ENCODE measurements at regions not wholly inside any gene's neighbourhood (a gene's known extent, or its start where the extent isn't known, plus 50 kb on each side); places are given as distances from the start of the nearest gene placed in this dataset.

GRCh38 chrX:110419512-110419911 lies 60.9 kb downstream of the RTL9 start:
- ATAC-seq = no peak
- H3K27ac Mint-ChIP-seq = no peak overlapping the region
- ChIA-PET CTCF (interaction anchor here (0.8 to 2.6 kb wide), 5 partner anchors 9 to 309 kb away, joined by 3 to 13 read pairs (median 6); no protein-coding TSS in a partner anchor), POLR2A (no interaction called here)
- DNase-seq = no peak
- H3K27me3 Mint-ChIP-seq (ENCODE audit: low read depth) = no peaks in the 10 kb centered on the region
- no peak overlapping the region for H3K4me3 Mint-ChIP-seq
- no peaks in the 10 kb centered on the region for H3K4me1 Mint-ChIP-seq (ENCODE audit: low read depth)
- H3K9me3 Mint-ChIP-seq (ENCODE audit: insufficient read depth) = no peaks in the 10 kb centered on the region
- no peaks in the 10 kb centered on the region for H3K36me3 Mint-ChIP-seq (ENCODE audit: low read depth)

- POLR2A ChIA-PET = no interaction called here
- no peaks in the 10 kb centered on the region for H3K27me3 Mint-ChIP-seq (ENCODE audit: low read depth)
- H3K27ac Mint-ChIP-seq = no peak overlapping the region
- DNase-seq (no peak), ATAC-seq (no peak)
- no peaks in the 10 kb centered on the region for H3K9me3 Mint-ChIP-seq (ENCODE audit: insufficient read depth)
- CTCF ChIA-PET = interaction anchor here (1.8 to 2.6 kb wide), 2 partner anchors 13 to 274 kb away, joined by 10 to 13 read pairs; no protein-coding TSS in a partner anchor
- no peak overlapping the region for H3K4me3 Mint-ChIP-seq
- H3K36me3 Mint-ChIP-seq (ENCODE audit: low read depth) = no peaks in the 10 kb centered on the region
- H3K4me1 Mint-ChIP-seq (ENCODE audit: low read depth) = no peaks in the 10 kb centered on the region
Measured at GRCh38 chrX:110420771-110421499, 62.3 kb downstream of the RTL9 start.

GRCh38 chrX:110421500-110422455 lies 63.1 kb downstream of the RTL9 start:
- no peaks in the 10 kb centered on the region for H3K9me3 Mint-ChIP-seq (ENCODE audit: insufficient read depth)
- ChIA-PET CTCF (interaction anchor here (2.6 kb wide), 1 partner anchor 14 kb away, joined by 13 read pairs; no protein-coding TSS in a partner anchor), POLR2A (no interaction called here)
- no peak for DNase-seq
- no peaks in the 10 kb centered on the region for H3K27me3 Mint-ChIP-seq (ENCODE audit: low read depth)
- ATAC-seq = no peak
- no peaks in the 10 kb centered on the region for H3K36me3 Mint-ChIP-seq (ENCODE audit: low read depth)
- no peak overlapping the region for H3K4me3 Mint-ChIP-seq
- H3K27ac Mint-ChIP-seq = no peak overlapping the region
- H3K4me1 Mint-ChIP-seq (ENCODE audit: low read depth) = no peaks in the 10 kb centered on the region

- Mint-ChIP-seq H3K9me3 (ENCODE audit: insufficient read depth) (no peaks in the 10 kb centered on the region), H3K27ac (no peak overlapping the region), H3K4me3 (no peak overlapping the region), H3K4me1 (ENCODE audit: low read depth) (no peaks in the 10 kb centered on the region), H3K36me3 (ENCODE audit: low read depth) (no peaks in the 10 kb centered on the region), H3K27me3 (ENCODE audit: low read depth) (no peaks in the 10 kb centered on the region)
- no peak for ATAC-seq
- ChIA-PET POLR2A (no interaction called here), CTCF (interaction anchor here (0.8 kb wide), 1 partner anchor 13 kb away, joined by 3 read pairs; no protein-coding TSS in a partner anchor)
- DNase-seq = no peak
Measured at GRCh38 chrX:110425222-110426154, 66.8 kb downstream of the RTL9 start.

- POLR2A ChIA-PET = no interaction called here
- no peaks in the 10 kb centered on the region for H3K36me3 Mint-ChIP-seq (ENCODE audit: low read depth)
- no peaks in the 10 kb centered on the region for H3K9me3 Mint-ChIP-seq (ENCODE audit: insufficient read depth)
- H3K27me3 Mint-ChIP-seq (ENCODE audit: low read depth) = peaks cover 1% of the 10 kb centered on the region
- no peak for ATAC-seq
- H3K4me3 Mint-ChIP-seq = no peak overlapping the region
- DNase-seq = no peak
- CTCF ChIA-PET = no interaction called here
- no peaks in the 10 kb centered on the region for H3K4me1 Mint-ChIP-seq (ENCODE audit: low read depth)
- H3K27ac Mint-ChIP-seq = no peak overlapping the region
Measured at GRCh38 chrX:110426155-110426504, 67.5 kb downstream of the RTL9 start.

- Mint-ChIP-seq H3K4me3 (no peak overlapping the region), H3K27ac (no peak overlapping the region), H3K4me1 (ENCODE audit: low read depth) (no peaks in the 10 kb centered on the region), H3K27me3 (ENCODE audit: low read depth) (peaks cover 2% of the 10 kb centered on the region), H3K36me3 (ENCODE audit: low read depth) (no peaks in the 10 kb centered on the region), H3K9me3 (ENCODE audit: insufficient read depth) (no peaks in the 10 kb centered on the region)
- ChIA-PET CTCF (interaction anchor here (1.2 kb wide), 1 partner anchor 280 kb away, joined by 3 read pairs; no protein-coding TSS in a partner anchor), POLR2A (no interaction called here)
- ATAC-seq (no peak), DNase-seq (no peak)
Measured at GRCh38 chrX:110427076-110427475, 68.4 kb downstream of the RTL9 start.

- no peak for ATAC-seq
- Mint-ChIP-seq H3K27ac (no peak overlapping the region), H3K9me3 (ENCODE audit: insufficient read depth) (no peaks in the 10 kb centered on the region), H3K36me3 (ENCODE audit: low read depth) (no peaks in the 10 kb centered on the region), H3K4me1 (ENCODE audit: low read depth) (no peaks in the 10 kb centered on the region), H3K27me3 (ENCODE audit: low read depth) (peaks cover 2% of the 10 kb centered on the region), H3K4me3 (no peak overlapping the region)
- no peak for DNase-seq
- CTCF ChIA-PET = interaction anchor here (1.2 kb wide), 1 partner anchor 281 kb away, joined by 3 read pairs; no protein-coding TSS in a partner anchor
- POLR2A ChIA-PET = no interaction called here
Measured at GRCh38 chrX:110428144-110428543, 69.5 kb downstream of the RTL9 start.

- no peaks in the 10 kb centered on the region for H3K9me3 Mint-ChIP-seq (ENCODE audit: insufficient read depth)
- H3K27me3 Mint-ChIP-seq (ENCODE audit: low read depth) = peaks cover 2% of the 10 kb centered on the region
- H3K4me1 Mint-ChIP-seq (ENCODE audit: low read depth) = no peaks in the 10 kb centered on the region
- no peak for DNase-seq
- no peaks in the 10 kb centered on the region for H3K36me3 Mint-ChIP-seq (ENCODE audit: low read depth)
- ChIA-PET CTCF (no interaction called here), POLR2A (no interaction called here)
- no peak overlapping the region for H3K27ac Mint-ChIP-seq
- no peak overlapping the region for H3K4me3 Mint-ChIP-seq
- ATAC-seq = no peak
Measured at GRCh38 chrX:110430293-110431076, 71.8 kb downstream of the RTL9 start.

- ATAC-seq = no peak
- H3K27me3 Mint-ChIP-seq (ENCODE audit: low read depth) = peaks cover 2% of the 10 kb centered on the region
- H3K27ac Mint-ChIP-seq = no peak overlapping the region
- H3K36me3 Mint-ChIP-seq (ENCODE audit: low read depth) = no peaks in the 10 kb centered on the region
- H3K4me3 Mint-ChIP-seq = no peak overlapping the region
- H3K4me1 Mint-ChIP-seq (ENCODE audit: low read depth) = no peaks in the 10 kb centered on the region
- CTCF ChIA-PET = no interaction called here
- DNase-seq = no peak
- no peaks in the 10 kb centered on the region for H3K9me3 Mint-ChIP-seq (ENCODE audit: insufficient read depth)
- POLR2A ChIA-PET = no interaction called here
Measured at GRCh38 chrX:110432091-110432905, 73.7 kb downstream of the RTL9 start.

- CTCF ChIA-PET = interaction anchor here (0.8 kb wide), 1 partner anchor 20 kb away, joined by 3 read pairs; no protein-coding TSS in a partner anchor
- H3K27me3 Mint-ChIP-seq (ENCODE audit: low read depth) = peaks cover 2% of the 10 kb centered on the region
Measured at GRCh38 chrX:110432906-110433215, 74.2 kb downstream of the RTL9 start.

More at GRCh38 chrX:110432906-110433215, 74.2 kb downstream of the RTL9 start:
- Mint-ChIP-seq H3K27ac (no peak overlapping the region), H3K4me1 (ENCODE audit: low read depth) (no peaks in the 10 kb centered on the region), H3K9me3 (ENCODE audit: insufficient read depth) (no peaks in the 10 kb centered on the region), H3K4me3 (no peak overlapping the region), H3K36me3 (ENCODE audit: low read depth) (no peaks in the 10 kb centered on the region)
- ATAC-seq (no peak), DNase-seq (no peak)
- POLR2A ChIA-PET = no interaction called here

All from activated CD8-positive, alpha-beta T cell treated with anti-CD3 and anti-CD28 coated beads, Interleukin-2, amount 10 ng/mL, durations not matched to agents 7 days and 5 days (primary cell).